Uterus (tissue), 2 donors: ENCODE measurements at regions not wholly inside any gene's neighbourhood (a gene's known extent, or its start where the extent isn't known, plus 50 kb on each side); places are given as distances from the start of the nearest gene placed in this dataset.

Experiments
- CTCF ChIP-seq, 4 experiments: fragments of 200-600 bp in 2 of 4; fragments of 450-650 bp in 2 of 4; sonication (generic) in 2 of 4; IDR thresholded peaks; one replicate each; pipeline ENCODE4 v1.5.1; 2016 to 2019; ENCODE audit warnings: antibody characterized with exemption in 4 of 4, mild to moderate bottlenecking in 2 of 4, moderate library complexity in 1 of 4
- POLR2A ChIP-seq, 2 donors: fragments of 450-650 bp; IDR thresholded peaks; one replicate each; pipeline ENCODE4 v1.6.1; 2016; ENCODE audit warnings: antibody characterized with exemption in 2 of 2, mild to moderate bottlenecking in 1 of 2, moderate library complexity in 1 of 2

GRCh38 chr18:10262566-10262965 is 191.9 kb upstream of the APCDD1 start:
- TF ChIP-seq CTCF (IDR thresholded peaks at IDR 0.05) (no peak), POLR2A (IDR thresholded peaks at IDR 0.05) (no peak)
